ENCODE measurements at regions not wholly inside any gene's neighbourhood (a gene's known extent, or its start where the extent isn't known, plus 50 kb on each side); places are given as distances from the start of the nearest gene placed in this dataset.
A peak's percentile ranks its signal among the peaks of the same experiment; 100 is the strongest.

GRCh38 chr5:154609251-154609650 is 131.2 kb upstream of the HAND1 start:
- Histone ChIP-seq H3K27ac (ENCODE audit: low read depth) (no peak overlapping the region), H3K27me3 (ENCODE audit: insufficient read depth) (peaks cover 80% of the 10 kb centered on the region), H3K4me2 (peak overlapping the region; percentile 65; the same call in 1 of the 2 replicates), H3F3A (replicated peaks; ENCODE audit: low read depth) (peaks cover 7% of the 10 kb centered on the region; the same call in 1 of the 2 replicates), H3K36me3 (ENCODE audit: insufficient read depth) (no peaks in the 10 kb centered on the region), H3K4me3 (no peak overlapping the region), H2AFZ (no peak overlapping the region), H3K9me2 (ENCODE audit: insufficient read depth) (no peaks in the 10 kb centered on the region), H3K4me1 (ENCODE audit: insufficient read depth) (peaks cover 24% of the 10 kb centered on the region), H3K79me2 (replicated peaks; ENCODE audit: insufficient read depth) (no peaks in the 10 kb centered on the region), H4K20me1 (replicated peaks; ENCODE audit: insufficient read depth) (peaks cover 3% of the 10 kb centered on the region; the same call in 1 of the 2 replicates)
- TF ChIP-seq EZH2phosphoT487 (IDR thresholded peaks at IDR 0.05; ENCODE audit: unreplicated experiment) = no peak
- no peak for TF ChIP-seq ETS1 (IDR thresholded peaks at IDR 0.05)
- no peak for TF ChIP-seq NANOG (IDR thresholded peaks at IDR 0.05; ENCODE audit: borderline replicate concordance)
- TF ChIP-seq STAT1 (IDR thresholded peaks at IDR 0.05; ENCODE audit: unreplicated experiment) = no peak
- no peak for TF ChIP-seq POLR2AphosphoS5 (IDR thresholded peaks at IDR 0.05; ENCODE audit: low read depth)
- no peak for TF ChIP-seq ZNF462 (CRISPR knock-in tag; IDR thresholded peaks at IDR 0.05)
- no peak for TF ChIP-seq CREB1 (CRISPR knock-in tag; IDR thresholded peaks at IDR 0.05; ENCODE audit: low read depth)
- no peak for TF ChIP-seq EZH2 (IDR thresholded peaks at IDR 0.05; ENCODE audit: low read depth, unreplicated experiment)
- no peak for TF ChIP-seq REST (IDR thresholded peaks at IDR 0.05; ENCODE audit: unreplicated experiment)
- TF ChIP-seq JUNB (IDR thresholded peaks at IDR 0.05; ENCODE audit: unreplicated experiment) = no peak
- no peak for TF ChIP-seq CTCF (conservative IDR thresholded peaks at IDR 0.05; ENCODE audit: low read depth in 2 of 2)
- TF ChIP-seq ZNF331 (CRISPR knock-in tag; IDR thresholded peaks at IDR 0.05; ENCODE audit: low read depth) = no peak
- TF ChIP-seq ZNF114 (CRISPR knock-in tag; IDR thresholded peaks at IDR 0.05) = no peak
- Mint-ChIP-seq H3K4me1 (peaks cover 17% of the 10 kb centered on the region), H3K36me3 (ENCODE audit: low read depth) (no peaks in the 10 kb centered on the region), H3K4me3 (no peak overlapping the region; the same call in 2 of the 3 replicates), H3K27ac (no peak overlapping the region), H3K9me3 (no peaks in the 10 kb centered on the region), H3K27me3 (ENCODE audit: insufficient read depth, low read depth, poor library complexity) (peaks cover 58% of the 10 kb centered on the region)
- DNase-seq (ENCODE audit: low spot score) = no peak
- no peak for ATAC-seq
